Colon (tissue), 2 donors: ENCODE measurements at regions not wholly inside any gene's neighbourhood (a gene's known extent, or its start where the extent isn't known, plus 50 kb on each side); places are given as distances from the start of the nearest gene placed in this dataset.

ENCODE experiments used
- FAIRE-seq: peaks from 2 replicates; lab custom pipeline; 2012; peaks lifted over from hg19 to GRCh38; lab: Jason Lieb, UNC
- donor health status: control.
- donor health status: control.

DNA sequence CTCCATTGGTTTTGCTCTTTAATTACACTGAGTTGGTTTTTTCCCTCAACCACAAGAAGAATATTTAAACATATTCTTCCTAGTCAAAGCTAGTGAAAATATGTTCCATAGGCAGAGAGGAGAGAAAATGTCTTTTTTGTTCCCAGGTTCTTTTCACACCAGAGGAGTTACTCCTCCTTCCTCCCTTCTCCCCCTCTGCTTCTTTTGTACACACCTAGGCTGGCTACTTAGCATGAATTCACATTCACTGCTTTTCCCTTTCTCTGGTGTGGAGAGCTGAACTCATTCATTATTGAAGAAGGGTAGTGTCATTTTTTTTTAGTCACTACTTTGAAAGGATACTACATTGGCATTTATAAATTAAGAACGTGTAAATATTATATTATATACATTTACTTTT lies 56.6 kb upstream of the UGP2 start:
- FAIRE-seq, result no peak

DNA sequence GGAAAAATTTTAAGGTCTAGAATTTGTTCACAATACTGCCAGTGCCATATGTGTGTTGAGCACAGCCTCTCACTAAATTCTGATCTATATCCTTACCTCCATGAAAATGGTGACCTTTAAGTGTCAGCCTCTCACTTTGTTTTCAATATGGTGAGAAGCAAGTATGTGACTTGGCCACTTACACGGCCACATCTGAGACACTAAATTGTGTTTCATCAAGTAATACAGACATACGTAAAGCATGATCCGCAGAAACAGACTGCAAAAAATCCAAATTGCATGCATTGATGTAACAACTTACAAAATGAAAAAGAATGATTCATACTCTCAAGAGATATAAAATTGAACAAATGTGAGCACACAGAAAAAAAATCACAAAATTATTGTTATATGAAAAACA lies 55.2 kb upstream of the UGP2 start:
- no peak for FAIRE-seq

GRCh38 chr2:63788071-63788470 lies 53.6 kb upstream of the UGP2 start:
- FAIRE-seq, result no peak

GRCh38 chr2:63789338-63790020 lies 52.2 kb upstream of the UGP2 start:
- no peak for FAIRE-seq

DNA sequence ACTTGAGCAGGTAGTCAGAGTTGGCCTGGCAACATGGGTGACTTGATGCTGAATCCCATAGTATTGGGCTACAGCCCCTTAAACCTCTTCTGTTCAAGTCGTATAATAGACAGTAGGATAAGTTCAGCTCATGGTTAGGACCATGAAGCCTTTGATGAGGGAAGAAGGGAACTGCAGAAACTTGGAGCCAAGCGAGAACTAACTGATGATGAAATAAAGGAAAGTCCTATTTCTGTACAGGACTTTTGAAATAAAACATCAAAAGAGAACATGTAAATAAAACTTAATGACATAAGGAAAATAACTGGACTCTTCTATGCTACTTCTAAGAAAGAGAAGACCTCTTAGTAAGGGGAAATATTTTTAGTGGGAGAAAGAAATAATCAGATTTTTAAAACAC lies 51.2 kb upstream of the UGP2 start:
- no peak for FAIRE-seq

DNA sequence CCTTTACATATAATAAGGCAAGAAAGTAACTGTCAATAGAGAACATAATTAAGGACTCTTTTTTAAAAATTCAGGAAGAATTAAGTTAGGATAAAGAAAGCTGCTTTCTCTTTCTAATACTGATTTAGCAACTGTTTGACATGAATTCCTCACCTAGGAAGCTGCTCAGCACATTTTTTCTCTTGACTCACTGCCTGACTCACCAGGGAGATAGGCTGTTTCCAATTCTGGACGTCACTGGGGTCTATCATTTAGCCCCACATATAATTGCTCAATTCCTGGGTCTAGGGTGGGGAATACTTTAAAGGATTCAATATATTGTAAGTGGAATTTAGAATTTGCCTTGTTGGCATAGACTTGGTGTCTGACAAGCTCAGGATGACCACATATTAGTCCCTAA lies 50.8 kb upstream of the UGP2 start:
- FAIRE-seq, result no peak

- FAIRE-seq, result no peak
Measured at GRCh38 chr2:63791387-63791786, 50.3 kb upstream of the UGP2 start.
